ENCODE measurements at regions not wholly inside any gene's neighbourhood (a gene's known extent, or its start where the extent isn't known, plus 50 kb on each side); places are given as distances from the start of the nearest gene placed in this dataset.

DNA sequence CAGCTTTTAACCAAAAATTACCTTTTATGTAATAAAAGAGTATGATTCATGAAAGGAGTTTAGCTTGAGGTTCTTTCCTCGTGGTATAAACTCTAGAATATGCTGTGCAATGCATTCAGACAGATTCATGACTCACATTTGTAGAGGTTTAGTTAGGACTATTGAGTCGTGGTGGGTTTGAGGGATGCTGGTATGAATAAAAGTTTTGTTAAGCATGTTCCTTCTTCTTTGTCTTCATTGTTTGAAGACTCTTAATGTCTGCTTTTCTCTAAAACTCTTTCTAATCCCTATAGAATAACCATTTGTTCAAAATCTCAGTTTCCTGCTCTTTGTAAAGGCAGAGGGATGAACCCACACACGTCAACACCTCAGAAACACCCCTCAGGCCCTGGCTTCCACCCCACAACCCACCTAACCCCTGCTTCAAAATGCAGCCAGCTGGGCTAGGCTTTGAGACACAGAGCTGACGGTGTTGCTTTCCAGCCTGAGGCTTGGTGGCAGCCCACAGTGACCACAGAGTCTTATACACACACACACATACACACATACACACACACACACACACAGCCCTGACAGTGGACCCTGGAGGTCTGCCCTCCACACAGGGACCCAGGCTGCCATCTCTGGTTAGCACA is 69.0 kb upstream of the IRX1 start:
- Histone ChIP-seq H3K36me3 (no peaks in the 10 kb centered on the region), H3K27ac (no peak overlapping the region), H3K27me3 (no peaks in the 10 kb centered on the region), H3K9me3 (no peaks in the 10 kb centered on the region), H3K4me1 (no peaks in the 10 kb centered on the region), H3K4me3 (no peak overlapping the region)
- no peak for DNase-seq
- TF ChIP-seq EP300 (IDR thresholded peaks at IDR 0.05; ENCODE audit: low read depth) (no peak), POLR2A (IDR thresholded peaks at IDR 0.05) (no peak), POLR2AphosphoS5 (IDR thresholded peaks at IDR 0.05) (no peak)
- TF ChIP-seq, protein P1, sequence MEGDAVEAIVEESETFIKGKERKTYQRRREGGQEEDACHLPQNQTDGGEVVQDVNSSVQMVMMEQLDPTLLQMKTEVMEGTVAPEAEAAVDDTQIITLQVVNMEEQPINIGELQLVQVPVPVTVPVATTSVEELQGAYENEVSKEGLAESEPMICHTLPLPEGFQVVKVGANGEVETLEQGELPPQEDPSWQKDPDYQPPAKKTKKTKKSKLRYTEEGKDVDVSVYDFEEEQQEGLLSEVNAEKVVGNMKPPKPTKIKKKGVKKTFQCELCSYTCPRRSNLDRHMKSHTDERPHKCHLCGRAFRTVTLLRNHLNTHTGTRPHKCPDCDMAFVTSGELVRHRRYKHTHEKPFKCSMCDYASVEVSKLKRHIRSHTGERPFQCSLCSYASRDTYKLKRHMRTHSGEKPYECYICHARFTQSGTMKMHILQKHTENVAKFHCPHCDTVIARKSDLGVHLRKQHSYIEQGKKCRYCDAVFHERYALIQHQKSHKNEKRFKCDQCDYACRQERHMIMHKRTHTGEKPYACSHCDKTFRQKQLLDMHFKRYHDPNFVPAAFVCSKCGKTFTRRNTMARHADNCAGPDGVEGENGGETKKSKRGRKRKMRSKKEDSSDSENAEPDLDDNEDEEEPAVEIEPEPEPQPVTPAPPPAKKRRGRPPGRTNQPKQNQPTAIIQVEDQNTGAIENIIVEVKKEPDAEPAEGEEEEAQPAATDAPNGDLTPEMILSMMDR (IDR thresholded peaks at IDR 0.05) = no peak
- in situ Hi-C loops (cut with MboI; ENCODE audit: low pct_ligation_motif_present in 1 of 4, low pct_unique_long_range_greater_than_20kb in 1 of 4, low sequenced_read_pairs in 3 of 4) (no loop called here), intact Hi-C loops (cut with DNase I; ENCODE audit: low total_unique reads) (no loop called here)
- 45 to 47% methylated on average over 2 to 4 of the region's 4 CpGs for WGBS, 2 donors (ENCODE audit: low coverage in 1 of 2)

DNA sequence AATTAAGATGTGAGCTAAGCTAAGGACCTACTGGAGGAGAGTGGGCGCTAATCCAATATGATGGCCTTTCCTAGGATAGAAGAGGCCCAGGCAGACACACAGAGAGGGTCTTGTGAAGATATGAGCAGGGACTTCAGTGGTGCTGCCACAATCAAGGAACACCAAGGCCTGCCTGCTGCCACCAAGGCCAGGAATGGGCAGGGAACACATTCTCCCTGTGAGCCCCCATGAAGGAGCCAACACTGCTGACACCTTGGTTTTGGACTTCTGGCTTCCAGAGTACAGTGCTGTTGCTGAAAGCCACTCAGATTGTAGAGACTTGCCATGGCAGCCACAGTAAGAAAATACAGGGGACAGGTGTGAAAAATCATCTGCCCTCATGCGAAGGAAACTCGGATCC is 73.1 kb upstream of the IRX1 start:
- Histone ChIP-seq H3K9me3 (no peaks in the 10 kb centered on the region), H3K4me3 (no peak overlapping the region), H3K27me3 (no peaks in the 10 kb centered on the region), H3K4me1 (no peaks in the 10 kb centered on the region), H3K36me3 (no peaks in the 10 kb centered on the region), H3K27ac (no peak overlapping the region)
- 89 to 100% methylated on average over 1 to 3 of the region's 3 CpGs for WGBS, 2 donors (ENCODE audit: low coverage in 1 of 2)
- intact Hi-C loops (cut with DNase I; ENCODE audit: low total_unique reads) = no loop called here
- in situ Hi-C loops (cut with MboI; ENCODE audit: low pct_ligation_motif_present in 1 of 4, low pct_unique_long_range_greater_than_20kb in 1 of 4, low sequenced_read_pairs in 3 of 4) = no loop called here
- DNase-seq = no peak
- TF ChIP-seq POLR2AphosphoS5 (IDR thresholded peaks at IDR 0.05) (no peak), POLR2A (IDR thresholded peaks at IDR 0.05) (no peak), EP300 (IDR thresholded peaks at IDR 0.05; ENCODE audit: low read depth) (no peak)

DNA sequence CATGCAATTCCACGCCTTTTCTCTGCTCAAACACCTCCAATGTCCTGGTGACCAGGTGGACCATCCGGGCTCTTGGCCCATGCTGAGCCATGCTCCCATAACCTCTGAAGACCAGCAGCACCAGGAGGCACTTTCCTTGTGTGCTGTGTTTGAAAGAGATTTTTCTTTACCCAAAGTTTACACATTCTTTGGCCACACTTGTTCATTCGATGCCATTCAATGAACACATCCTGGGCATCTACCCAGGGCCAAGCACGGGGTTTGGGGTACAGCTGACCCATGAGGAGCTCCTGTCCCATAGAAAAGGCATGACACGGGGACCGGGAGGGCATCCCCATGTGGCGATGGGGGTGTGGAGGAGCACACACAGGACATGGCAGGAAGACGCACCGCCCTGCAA is 77.1 kb upstream of the IRX1 start:
- in situ Hi-C loops (cut with MboI; ENCODE audit: low pct_ligation_motif_present in 1 of 4, low pct_unique_long_range_greater_than_20kb in 1 of 4, low sequenced_read_pairs in 3 of 4) (no loop called here), intact Hi-C loops (cut with DNase I; ENCODE audit: low total_unique reads) (no loop called here)
- DNase-seq = no peak
- Histone ChIP-seq H3K4me1 (no peaks in the 10 kb centered on the region), H3K4me3 (no peak overlapping the region), H3K27ac (no peak overlapping the region), H3K36me3 (no peaks in the 10 kb centered on the region), H3K27me3 (no peaks in the 10 kb centered on the region), H3K9me3 (no peaks in the 10 kb centered on the region)
- TF ChIP-seq, protein P1 (IDR thresholded peaks at IDR 0.05) = no peak
- TF ChIP-seq POLR2AphosphoS5 (IDR thresholded peaks at IDR 0.05) = no peak
- TF ChIP-seq EP300 (IDR thresholded peaks at IDR 0.05; ENCODE audit: low read depth) = no peak
- TF ChIP-seq POLR2A (IDR thresholded peaks at IDR 0.05) = no peak
- 85 to 86% methylated on average over 7 to 9 of the region's 9 CpGs for WGBS, 2 donors (ENCODE audit: low coverage in 1 of 2)

DNA sequence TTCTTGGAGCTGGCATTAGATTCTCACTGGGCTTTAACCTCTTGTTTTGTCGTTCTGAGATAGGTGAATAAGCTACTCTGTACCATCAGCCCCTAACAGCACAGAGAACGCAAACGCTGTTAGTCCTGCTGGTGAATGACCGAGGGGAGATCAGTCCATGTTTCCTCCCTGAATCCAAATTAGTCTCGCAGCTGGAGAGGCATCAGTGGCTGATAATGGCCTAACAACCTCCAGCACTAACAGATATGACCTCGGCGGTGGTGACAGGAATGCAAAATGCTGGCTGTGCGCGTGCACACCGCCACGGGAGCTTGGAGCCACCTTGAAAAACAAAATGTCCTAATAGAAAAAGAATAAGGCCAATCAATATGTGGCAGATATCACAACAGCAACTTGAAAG is 77.6 kb upstream of the IRX1 start:
- in situ Hi-C loops (cut with MboI; ENCODE audit: low pct_ligation_motif_present in 1 of 4, low pct_unique_long_range_greater_than_20kb in 1 of 4, low sequenced_read_pairs in 3 of 4) = no loop called here

More for the DNA sequence above, 77.6 kb upstream of the IRX1 start:
- no peaks in the 10 kb centered on the region for H3K4me1 ChIP-seq
- no peak for DNase-seq
- TF ChIP-seq, protein P1 (IDR thresholded peaks at IDR 0.05) = no peak
- no peak overlapping the region for H3K27ac ChIP-seq
- no peaks in the 10 kb centered on the region for H3K36me3 ChIP-seq
- intact Hi-C loops (cut with DNase I; ENCODE audit: low total_unique reads) = no loop called here
- no peaks in the 10 kb centered on the region for H3K9me3 ChIP-seq
- WGBS, 2 donors (ENCODE audit: low coverage in 1 of 2) = 81 to 82% methylated on average over 5 to 11 of the region's 11 CpGs
- no peaks in the 10 kb centered on the region for H3K27me3 ChIP-seq
- H3K4me3 ChIP-seq = no peak overlapping the region

All from transverse colon (tissue), 4 donors.